ENCODE measurements at regions not wholly inside any gene's neighbourhood (a gene's known extent, or its start where the extent isn't known, plus 50 kb on each side); places are given as distances from the start of the nearest gene placed in this dataset.
A peak's percentile ranks its signal among the peaks of the same experiment; 100 is the strongest.

GRCh38 chr16:73166441-73166851 is 118.5 kb upstream of the ZFHX3 start:
- ChIA-PET CTCF (no interaction called here), RAD21 (ENCODE audit: unreplicated experiment) (no interaction called here), SMC1A (ENCODE audit: uncharacterized antibody, unreplicated experiment) (no interaction called here), POLR2A (no interaction called here)
- Histone ChIP-seq H3K9me3 (replicated peaks; ENCODE audit: control insufficient read depth, insufficient read depth, low read length) (no peaks in the 10 kb centered on the region), H3K9ac (ENCODE audit: control insufficient read depth, insufficient read depth, low read length) (no peak overlapping the region), H3K79me2 (ENCODE audit: control insufficient read depth, insufficient read depth, low read length) (no peaks in the 10 kb centered on the region), H2AFZ (ENCODE audit: control insufficient read depth, low read depth, low read length) (no peak overlapping the region), H3K36me3 (ENCODE audit: control insufficient read depth in 2 of 2, insufficient read depth in 2 of 2, low read length in 1 of 2) (no peaks in the 10 kb centered on the region), H3K4me2 (ENCODE audit: control insufficient read depth, insufficient read depth) (peak overlapping the region; percentile 13; the same call in 1 of the 2 replicates), H3K27me3 (replicated peaks in 1 of 2; ENCODE audit: control insufficient read depth in 2 of 2, insufficient read depth in 2 of 2, low read length in 1 of 2) (no peaks in the 10 kb centered on the region), H4K20me1 (ENCODE audit: control insufficient read depth, insufficient read depth) (no peaks in the 10 kb centered on the region), H3K4me1 (ENCODE audit: control insufficient read depth, insufficient read depth, low read length) (no peaks in the 10 kb centered on the region), H3K27ac (ENCODE audit: control insufficient read depth, insufficient read depth) (no peak overlapping the region), H3K4me3 (no peak overlapping the region)
- no peak for FAIRE-seq
- intact Hi-C loops (cut with micrococcal nuclease; ENCODE audit: unreplicated experiment) = no loop called here
- WGBS (ENCODE audit: insufficient coverage, insufficient replicate concordance, low lambda C conversion rate, missing lambda C conversion rate) = 5% methylated on average over 5 of the region's 5 CpGs
- in situ Hi-C loops (cut with MboI) = no loop called here
- no peak for ATAC-seq
- BruUV-seq (replicated peaks) = no TSS peak
- no peak for DNase-seq (ENCODE audit: low read depth, low spot score)
- TF ChIP-seq ZNF217 (IDR thresholded peaks at IDR 0.05) = no peak
- no peak for TF ChIP-seq HDAC2 (IDR thresholded peaks at IDR 0.05)
- no peak for TF ChIP-seq TCF12 (IDR thresholded peaks at IDR 0.05; ENCODE audit: low read depth, low read length)
- no peak for TF ChIP-seq DPF2 (IDR thresholded peaks at IDR 0.05)
- TF ChIP-seq RBBP5 (conservative IDR thresholded peaks at IDR 0.05) = no peak

GRCh38 chr16:73163238-73163815 is 115.4 kb upstream of the ZFHX3 start:
- DNase-seq (ENCODE audit: low read depth, low spot score) (no peak), FAIRE-seq (no peak), ATAC-seq (no peak)
- H3K27ac ChIP-seq (ENCODE audit: control insufficient read depth, insufficient read depth) = no peak overlapping the region
- H3K79me2 ChIP-seq (ENCODE audit: control insufficient read depth, insufficient read depth, low read length) = no peaks in the 10 kb centered on the region
- no peak overlapping the region for H3K4me3 ChIP-seq
- no peaks in the 10 kb centered on the region for H3K9me3 ChIP-seq (replicated peaks; ENCODE audit: control insufficient read depth, insufficient read depth, low read length)
- intact Hi-C loops (cut with micrococcal nuclease; ENCODE audit: unreplicated experiment) (no loop called here), in situ Hi-C loops (cut with MboI) (no loop called here)
- H3K4me1 ChIP-seq (ENCODE audit: control insufficient read depth, insufficient read depth, low read length) = no peaks in the 10 kb centered on the region
- no peaks in the 10 kb centered on the region for H3K27me3 ChIP-seq (replicated peaks in 1 of 2; ENCODE audit: control insufficient read depth in 2 of 2, insufficient read depth in 2 of 2, low read length in 1 of 2)
- no peak overlapping the region for H3K9ac ChIP-seq (ENCODE audit: control insufficient read depth, insufficient read depth, low read length)
- RAD21 ChIA-PET (ENCODE audit: unreplicated experiment) = no interaction called here
- no peak for TF ChIP-seq KAT2A (conservative IDR thresholded peaks at IDR 0.05; ENCODE audit: control insufficient read depth, low read depth, low read length)
- no peak for TF ChIP-seq YBX1 (IDR thresholded peaks at IDR 0.05)
- peak; percentile 29; the same call in 1 of the 2 replicates for TF ChIP-seq ZBTB40 (IDR thresholded peaks at IDR 0.05; ENCODE audit: borderline replicate concordance)
- no peak for TF ChIP-seq FOS (IDR thresholded peaks at IDR 0.05; ENCODE audit: borderline replicate concordance, extremely low read depth, insufficient read length)
- POLR2A ChIA-PET = no interaction called here
- no TSS peak for BruUV-seq (replicated peaks)
- CTCF ChIA-PET = no interaction called here
- no peaks in the 10 kb centered on the region for H4K20me1 ChIP-seq (ENCODE audit: control insufficient read depth, insufficient read depth)
- SMC1A ChIA-PET (ENCODE audit: uncharacterized antibody, unreplicated experiment) = interaction anchor here (0.8 kb wide), 1 partner anchor 331 kb away, joined by 3 read pairs; no protein-coding TSS in a partner anchor
- no peak overlapping the region for H3K4me2 ChIP-seq (ENCODE audit: control insufficient read depth, insufficient read depth)
- no peaks in the 10 kb centered on the region for H3K36me3 ChIP-seq (ENCODE audit: control insufficient read depth in 2 of 2, insufficient read depth in 2 of 2, low read length in 1 of 2)
- WGBS (ENCODE audit: insufficient coverage, insufficient replicate concordance, low lambda C conversion rate, missing lambda C conversion rate) = 3% methylated on average over 5 of the region's 5 CpGs
- no peak overlapping the region for H2AFZ ChIP-seq (ENCODE audit: control insufficient read depth, low read depth, low read length)
